Spleen (tissue), 11 donors: ENCODE measurements at regions not wholly inside any gene's neighbourhood (a gene's known extent, or its start where the extent isn't known, plus 50 kb on each side); places are given as distances from the start of the nearest gene placed in this dataset.

Source experiments
- DNase-seq: peaks from one replicate; pipeline ENCODE4 v3.0.0-alpha.2; 2020
- H3K27ac ChIP-seq, 8 donors: fragments of 200-600 bp; sonication (generic) in 7 of 8; 1 replicate in 4 of 8; 2 replicates in 4 of 8; pipeline versions ENCODE4 v1.5.0 to v1.8.0; 2016 to 2021; ENCODE audit warnings: inconsistent platforms in 4 of 8, mild to moderate bottlenecking in 4 of 8, moderate library complexity in 1 of 8
- H3K27me3 ChIP-seq, 7 donors: fragments of 200-600 bp; sonication (generic) in 6 of 7; replicated peaks in 1 of 7; 1 replicate in 4 of 7; 2 replicates in 3 of 7; pipeline versions ENCODE4 v1.5.0 to v1.8.0; 2016 to 2021; ENCODE audit warnings: inconsistent platforms in 3 of 7, mild to moderate bottlenecking in 1 of 7
- H3K36me3 ChIP-seq, 6 donors: fragments of 200-600 bp; sonication (generic) in 5 of 6; 1 replicate in 4 of 6; 2 replicates in 2 of 6; pipeline versions ENCODE4 v1.5.0 to v1.8.0; 2016 to 2021; ENCODE audit warnings: inconsistent platforms in 2 of 6
- H3K4me1 ChIP-seq, 6 donors: fragments of 200-600 bp; sonication (generic) in 5 of 6; 1 replicate in 3 of 6; 2 replicates in 3 of 6; pipeline versions ENCODE4 v1.5.0 to v1.8.0; 2016 to 2021; ENCODE audit warnings: inconsistent platforms in 3 of 6
- H3K4me3 ChIP-seq, 8 donors: fragments of 200-600 bp; sonication (generic) in 7 of 8; 1 replicate in 4 of 8; 2 replicates in 4 of 8; pipeline versions ENCODE4 v1.5.0 to v1.8.0; 2016 to 2021; ENCODE audit warnings: inconsistent platforms in 4 of 8, mild to moderate bottlenecking in 4 of 8, moderate library complexity in 2 of 8
- H3K9me3 ChIP-seq, 8 donors: fragments of 200-600 bp; sonication (generic) in 7 of 8; 1 replicate in 4 of 8; 2 replicates in 4 of 8; pipeline versions ENCODE4 v1.5.0 to v1.8.0; 2016 to 2021; ENCODE audit warnings: inconsistent platforms in 4 of 8
- POLR2A ChIP-seq, 3 donors: fragments of 450-650 bp; IDR thresholded peaks; one replicate each; pipeline ENCODE4 v1.5.1; 2017; ENCODE audit warnings: antibody characterized with exemption in 3 of 3, mild to moderate bottlenecking in 1 of 3
- POLR2AphosphoS5 ChIP-seq, 3 donors: sonication (generic); formaldehyde crosslinking; IDR thresholded peaks; one replicate each; pipeline ENCODE4 v1.5.1; 2017; ENCODE audit warnings: antibody characterized with exemption in 3 of 3
- WGBS, 5 donors: extraction: QIAGEN DNeasy Blood & Tissue Kit in 3 of 5; methylation state at CpG; one replicate each; pipeline versions ENCODE4 v1.1.5 to v1.1.7; 2013 to 2018; 5-methylcytosine and 5-hydroxymethylcytosine counted together
- intact Hi-C: fragments of 100-400 bp; cut with DNase I; formaldehyde crosslinking; loops from one replicate; pipeline ENCODE4 v1.15.0; 2023; ENCODE audit warnings: low total_unique reads
- TF ChIP-seq, protein P1 (sequence below), 11 experiments: fragments of 200-600 bp in 7 of 11; fragments of 450-650 bp in 4 of 11; sonication (generic) in 4 of 11; IDR thresholded peaks in 8 of 11; conservative IDR thresholded peaks in 3 of 11; 1 replicate in 7 of 11; 2 replicates in 4 of 11; pipeline versions ENCODE4 v1.4.0 to v1.8.0; 2016 to 2021; ENCODE audit warnings: antibody characterized with exemption in 11 of 11, inconsistent platforms in 4 of 11, mild to moderate bottlenecking in 1 of 11
- donor health status: healthy with polysubstance abuse.
- donor health status: DM: no; HTN: no; CAD: no; lungs with moderate emphysema.
- donor health status: DM: no; HTN: no; CAD: no.
- donor health status: Bipolar disorder and iron deficiency.
- donor health status: healthy.
- donor health status: DM: no; HTN: no; CAD: no.
- donor health status: DM: yes; HTN: yes; CAD: no.

- peak overlapping the region in 5 of 8 donors; percentile 1 to 96 (median 91) for H3K27ac ChIP-seq
- H3K4me1 ChIP-seq = peaks cover 33 to 90% (median 70%) of the 10 kb centered on the region in 6 donors
- 95 to 99% (median 98%) methylated on average over 2 of the region's 2 CpGs for WGBS, 5 donors
- H3K36me3 ChIP-seq = no peaks in the 10 kb centered on the region
- H3K27me3 ChIP-seq = no peaks in the 10 kb centered on the region
- no peak overlapping the region for H3K4me3 ChIP-seq
- intact Hi-C loops = no loop called here
- TF ChIP-seq, protein P1, sequence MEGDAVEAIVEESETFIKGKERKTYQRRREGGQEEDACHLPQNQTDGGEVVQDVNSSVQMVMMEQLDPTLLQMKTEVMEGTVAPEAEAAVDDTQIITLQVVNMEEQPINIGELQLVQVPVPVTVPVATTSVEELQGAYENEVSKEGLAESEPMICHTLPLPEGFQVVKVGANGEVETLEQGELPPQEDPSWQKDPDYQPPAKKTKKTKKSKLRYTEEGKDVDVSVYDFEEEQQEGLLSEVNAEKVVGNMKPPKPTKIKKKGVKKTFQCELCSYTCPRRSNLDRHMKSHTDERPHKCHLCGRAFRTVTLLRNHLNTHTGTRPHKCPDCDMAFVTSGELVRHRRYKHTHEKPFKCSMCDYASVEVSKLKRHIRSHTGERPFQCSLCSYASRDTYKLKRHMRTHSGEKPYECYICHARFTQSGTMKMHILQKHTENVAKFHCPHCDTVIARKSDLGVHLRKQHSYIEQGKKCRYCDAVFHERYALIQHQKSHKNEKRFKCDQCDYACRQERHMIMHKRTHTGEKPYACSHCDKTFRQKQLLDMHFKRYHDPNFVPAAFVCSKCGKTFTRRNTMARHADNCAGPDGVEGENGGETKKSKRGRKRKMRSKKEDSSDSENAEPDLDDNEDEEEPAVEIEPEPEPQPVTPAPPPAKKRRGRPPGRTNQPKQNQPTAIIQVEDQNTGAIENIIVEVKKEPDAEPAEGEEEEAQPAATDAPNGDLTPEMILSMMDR (IDR thresholded peaks at IDR 0.05 in 8 of 11, conservative IDR thresholded peaks at IDR 0.05 in 3 of 11) = no peak
- TF ChIP-seq POLR2A (IDR thresholded peaks at IDR 0.05) (no peak), POLR2AphosphoS5 (IDR thresholded peaks at IDR 0.05) (no peak)
- H3K9me3 ChIP-seq = peaks cover 0 to 3% (median 0%) of the 10 kb centered on the region in 8 donors
- no peak for DNase-seq
These were observed 284.5 kb upstream of the AMIGO2 start for GRCh38 chr12:47364261-47364660.

DNA sequence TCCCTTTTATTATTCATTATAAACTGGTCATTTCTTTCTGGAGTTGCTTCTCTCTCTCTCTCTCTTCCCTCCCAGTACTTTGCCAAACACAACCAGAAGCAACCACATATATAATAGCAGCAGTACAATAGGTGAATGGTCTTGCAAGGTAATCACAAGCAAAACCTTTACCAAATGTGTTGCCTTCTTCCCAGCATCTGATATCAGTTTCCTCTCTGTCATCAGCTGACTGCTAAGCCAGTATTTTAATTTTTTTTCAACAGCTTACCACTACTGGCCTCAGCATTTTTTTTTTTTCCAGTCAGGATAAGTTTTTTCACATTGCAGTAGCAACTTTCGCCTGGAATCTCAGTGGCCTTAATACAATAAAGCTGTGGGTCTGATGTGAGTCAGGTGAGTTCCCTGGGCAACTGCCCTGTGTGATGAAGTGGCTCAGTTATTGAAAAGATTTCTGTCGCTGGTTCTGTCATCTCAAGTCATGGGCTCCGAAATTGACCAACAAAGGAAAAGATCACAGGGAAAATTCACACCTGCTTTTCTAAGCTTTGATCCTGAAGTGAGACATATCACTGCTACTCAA, 282.5 kb upstream of the AMIGO2 start:
- H3K27me3 ChIP-seq = no peaks in the 10 kb centered on the region
- no peaks in the 10 kb centered on the region for H3K36me3 ChIP-seq
- WGBS, 5 donors = 77 to 93% (median 86%) methylated on average over 3 of the region's 3 CpGs
- DNase-seq = no peak
- TF ChIP-seq POLR2A (IDR thresholded peaks at IDR 0.05) = no peak
- TF ChIP-seq, protein P1 (IDR thresholded peaks at IDR 0.05 in 8 of 11, conservative IDR thresholded peaks at IDR 0.05 in 3 of 11) = no peak
- TF ChIP-seq POLR2AphosphoS5 (IDR thresholded peaks at IDR 0.05) = no peak
- H3K9me3 ChIP-seq = peaks cover 0 to 3% (median 0%) of the 10 kb centered on the region in 8 donors
- peaks cover 28 to 95% (median 59%) of the 10 kb centered on the region in 6 donors for H3K4me1 ChIP-seq
- no peak overlapping the region for H3K4me3 ChIP-seq
- peak overlapping the region; percentile 84 to 96 (median 92) for H3K27ac ChIP-seq
- intact Hi-C loops = no loop called here

- Histone ChIP-seq H3K27ac (peak overlapping the region; percentile 84 to 96 (median 92)), H3K9me3 (peaks cover 0 to 3% (median 0%) of the 10 kb centered on the region in 8 donors), H3K27me3 (no peaks in the 10 kb centered on the region), H3K36me3 (no peaks in the 10 kb centered on the region), H3K4me3 (peak overlapping the region in 2 of 8 donors; percentile 6 to 53), H3K4me1 (peaks cover 24 to 95% (median 62%) of the 10 kb centered on the region in 6 donors)
- intact Hi-C loops = no loop called here
- peak in 1 of 3 donors; percentile 43 for TF ChIP-seq POLR2AphosphoS5 (IDR thresholded peaks at IDR 0.05)
- no peak for TF ChIP-seq POLR2A (IDR thresholded peaks at IDR 0.05)
- TF ChIP-seq, protein P1 (IDR thresholded peaks at IDR 0.05 in 8 of 11, conservative IDR thresholded peaks at IDR 0.05 in 3 of 11) = peak in 2 of 11 experiments; percentile 8 to 18
- WGBS, 5 donors = 21 to 40% (median 37%) methylated on average over 7 of the region's 7 CpGs
- peak; percentile 80 for DNase-seq
These were observed 281.7 kb upstream of the AMIGO2 start for GRCh38 chr12:47361389-47362021.

- Histone ChIP-seq H3K9me3 (peaks cover 0 to 3% (median 0%) of the 10 kb centered on the region in 8 donors), H3K36me3 (no peaks in the 10 kb centered on the region), H3K4me3 (peak overlapping the region in 4 of 8 donors; percentile 6 to 53 (median 14)), H3K27me3 (no peaks in the 10 kb centered on the region), H3K27ac (peak overlapping the region; percentile 84 to 96 (median 92)), H3K4me1 (peaks cover 24 to 95% (median 67%) of the 10 kb centered on the region in 6 donors)
- DNase-seq = no peak
- intact Hi-C loops = no loop called here
- peak in 1 of 3 donors; percentile 90 for TF ChIP-seq POLR2AphosphoS5 (IDR thresholded peaks at IDR 0.05)
- TF ChIP-seq POLR2A (IDR thresholded peaks at IDR 0.05) = no peak
- 10 to 17% (median 13%) methylated on average over 4 of the region's 4 CpGs for WGBS, 5 donors
These were observed 281.1 kb upstream of the AMIGO2 start for GRCh38 chr12:47360771-47361388.
